ENCODE measurements at regions not wholly inside any gene's neighbourhood (a gene's known extent, or its start where the extent isn't known, plus 50 kb on each side); places are given as distances from the start of the nearest gene placed in this dataset.
"Not testable (repeated sequence)": the region's sequence is repeated elsewhere in the genome, so short reads cannot be mapped to it uniquely, and the experiment has no call there.

GRCh38 chr10:123381224-123381623 lies 227.0 kb downstream of the BUB3 start:
- no peak for DNase-seq

GRCh38 chr10:123382491-123382890 lies 228.3 kb downstream of the BUB3 start:
- no peak for DNase-seq

GRCh38 chr10:123385508-123386080 lies 231.4 kb downstream of the BUB3 start:
- DNase-seq = no peak

GRCh38 chr10:123389520-123389919 lies 235.3 kb downstream of the BUB3 start:
- DNase-seq = no peak

GRCh38 chr10:123390332-123390731 lies 236.1 kb downstream of the BUB3 start:
- DNase-seq = no peak

- DNase-seq = no peak
These were observed 236.7 kb downstream of the BUB3 start for GRCh38 chr10:123390874-123391273.

- DNase-seq = no peak
These were observed 237.2 kb downstream of the BUB3 start for GRCh38 chr10:123391275-123392028.

- no peak for DNase-seq
These were observed 238.2 kb downstream of the BUB3 start for GRCh38 chr10:123392182-123392963.

- no peak for DNase-seq
These were observed 239.0 kb downstream of the BUB3 start for GRCh38 chr10:123393170-123393569.

- DNase-seq = no peak
These were observed 240.2 kb downstream of the BUB3 start for GRCh38 chr10:123394382-123394781.

GRCh38 chr10:123395234-123395633 lies 241.0 kb downstream of the BUB3 start:
- DNase-seq = not testable (repeated sequence)

- DNase-seq = no peak
These were observed 241.7 kb downstream of the BUB3 start for GRCh38 chr10:123395906-123396305.

- no peak for DNase-seq
These were observed 244.0 kb downstream of the BUB3 start for GRCh38 chr10:123398180-123398591.

GRCh38 chr10:123398756-123399155 lies 244.6 kb downstream of the BUB3 start:
- no peak for DNase-seq

- DNase-seq = no peak
These were observed 245.2 kb downstream of the BUB3 start for GRCh38 chr10:123399276-123399839.

- no peak for DNase-seq
These were observed 247.8 kb downstream of the BUB3 start for GRCh38 chr10:123402021-123402420.

GRCh38 chr10:123402656-123403055 lies 248.5 kb downstream of the BUB3 start:
- no peak for DNase-seq

GRCh38 chr10:123404357-123404756 lies 250.2 kb downstream of the BUB3 start:
- DNase-seq = no peak

GRCh38 chr10:123408660-123409059 lies 254.5 kb downstream of the BUB3 start:
- no peak for DNase-seq

GRCh38 chr10:123409426-123409825 lies 255.2 kb downstream of the BUB3 start:
- DNase-seq = no peak

GRCh38 chr10:123409884-123410283 lies 255.7 kb downstream of the BUB3 start:
- DNase-seq = no peak

GRCh38 chr10:123413353-123413752 lies 252.8 kb upstream of the GPR26 start:
- DNase-seq = no peak

- no peak for DNase-seq
These were observed 250.6 kb upstream of the GPR26 start for GRCh38 chr10:123415523-123415922.

- no peak for DNase-seq
These were observed 248.7 kb upstream of the GPR26 start for GRCh38 chr10:123417414-123417813.

All from activated CD4-positive, CD25-positive, alpha-beta regulatory T cell (primary cell).